Activated CD8-positive, alpha-beta T cell treated with anti-CD3 and anti-CD28 coated beads, Interleukin-2, amount 10 ng/mL, durations not matched to agents 7 days and 5 days (primary cell): ENCODE measurements at regions not wholly inside any gene's neighbourhood (a gene's known extent, or its start where the extent isn't known, plus 50 kb on each side); places are given as distances from the start of the nearest gene placed in this dataset.

Source experiments
- ATAC-seq: fragments of 150-1000 bp; cut with Tn5 transposase; one replicate; pipeline ENCODE4 v1.10.0; 2021; ENCODE audit warnings: moderate library complexity
- CTCF ChIA-PET: fragments of 350-600 bp; sonication (Branson Sonifier 250); formaldehyde crosslinking; loops from one replicate; lab custom pipeline; 2021; ENCODE audit warnings: antibody characterized with exemption; lab: Charles Lee
- POLR2A ChIA-PET: fragments of 350-600 bp; sonication (Branson Sonifier 250); formaldehyde crosslinking; loops from one replicate; lab custom pipeline; 2021; ENCODE audit warnings: antibody characterized with exemption; lab: Charles Lee
- DNase-seq: peaks from one replicate; pipeline ENCODE4 v3.0.0-alpha.2; 2020
- H3K27ac Mint-ChIP-seq: one replicate; pipeline ENCODE4 v1.8.0; 2021; ENCODE audit warnings: mild to moderate bottlenecking, mixed read lengths
- H3K27me3 Mint-ChIP-seq: one replicate; pipeline ENCODE4 v1.8.0; 2021; ENCODE audit warnings: low read depth, mixed read lengths
- H3K36me3 Mint-ChIP-seq: one replicate; pipeline ENCODE4 v1.8.0; 2021; ENCODE audit warnings: low read depth, mixed read lengths
- H3K4me1 Mint-ChIP-seq: one replicate; pipeline ENCODE4 v1.8.0; 2021; ENCODE audit warnings: low read depth, mixed read lengths
- H3K4me3 Mint-ChIP-seq: one replicate; pipeline ENCODE4 v1.8.0; 2021; ENCODE audit warnings: mild to moderate bottlenecking, mixed read lengths
- H3K9me3 Mint-ChIP-seq: one replicate; pipeline ENCODE4 v1.8.0; 2022; ENCODE audit warnings: mixed read lengths; ENCODE audit not compliant: insufficient read depth

DNA sequence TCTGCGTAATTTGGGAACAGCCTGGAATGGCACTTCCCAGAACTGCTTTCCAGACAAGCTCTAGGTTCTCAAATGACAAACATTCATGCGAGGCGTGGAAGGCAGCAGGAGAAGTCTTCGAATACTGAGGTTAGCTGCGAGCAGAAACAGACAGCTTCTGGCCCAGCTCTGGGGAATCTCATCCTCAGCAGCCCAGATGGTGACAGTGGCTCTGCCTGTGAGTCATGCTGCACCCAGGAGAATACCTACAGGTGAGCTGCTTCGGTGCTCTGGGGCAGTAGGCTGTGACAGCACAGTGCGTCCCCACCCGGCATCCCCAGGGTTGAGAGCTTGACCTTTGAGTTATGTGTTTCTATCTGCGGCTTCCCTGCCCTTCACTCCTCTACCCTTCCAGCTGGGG lies 258.6 kb downstream of the KLF13 start:
- Mint-ChIP-seq H3K9me3 (no peaks in the 10 kb centered on the region), H3K27ac (no peak overlapping the region), H3K27me3 (no peaks in the 10 kb centered on the region), H3K4me3 (no peak overlapping the region), H3K4me1 (no peaks in the 10 kb centered on the region), H3K36me3 (no peaks in the 10 kb centered on the region)
- DNase-seq (no peak), ATAC-seq (no peak)
- CTCF ChIA-PET, result no interaction called here
- POLR2A ChIA-PET, result no interaction called here

DNA sequence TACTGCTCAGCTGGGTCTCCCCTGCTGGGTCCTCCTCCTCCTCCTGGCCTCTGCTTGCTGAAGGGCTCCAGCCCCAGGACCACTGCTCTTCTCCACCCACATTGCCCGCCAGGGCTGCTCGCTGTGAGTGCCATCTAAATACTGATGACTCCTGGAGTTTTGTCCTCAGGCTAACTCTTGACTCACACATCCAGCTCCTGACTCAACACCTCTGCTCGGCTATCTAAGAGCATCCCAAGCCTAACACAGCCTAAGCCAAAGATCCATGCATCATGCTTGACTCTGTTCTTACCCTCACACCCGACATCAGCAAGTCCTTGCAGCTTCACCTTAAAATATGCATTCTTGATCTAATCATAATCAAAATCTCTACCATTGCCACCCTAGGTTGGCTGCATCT lies 260.2 kb downstream of the KLF13 start:
- H3K36me3 Mint-ChIP-seq, result no peaks in the 10 kb centered on the region
- CTCF ChIA-PET, result no interaction called here
- no peak overlapping the region for H3K27ac Mint-ChIP-seq
- DNase-seq (no peak), ATAC-seq (no peak)
- no peaks in the 10 kb centered on the region for H3K4me1 Mint-ChIP-seq
- peaks cover 4% of the 10 kb centered on the region for H3K27me3 Mint-ChIP-seq
- POLR2A ChIA-PET, result no interaction called here
- no peak overlapping the region for H3K4me3 Mint-ChIP-seq
- H3K9me3 Mint-ChIP-seq, result no peaks in the 10 kb centered on the region

DNA sequence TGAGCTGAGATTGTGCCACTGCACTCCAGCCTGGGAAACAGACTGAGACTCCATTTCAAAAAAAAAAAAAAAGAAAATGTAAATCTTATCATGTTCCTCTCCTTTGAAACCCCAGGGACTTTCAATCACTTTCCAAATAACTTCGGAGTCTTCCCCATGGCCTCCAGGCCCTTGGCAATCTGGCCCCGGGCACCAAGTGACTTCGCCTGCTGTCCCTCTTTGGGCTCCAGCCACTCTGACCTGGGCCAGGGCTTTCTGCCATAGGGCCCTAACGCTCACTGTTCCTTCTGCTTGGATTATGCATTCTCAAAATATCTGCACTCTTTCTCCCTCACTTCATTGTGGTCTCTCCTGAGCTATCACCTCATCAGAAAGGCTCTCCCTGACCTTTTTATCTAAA lies 260.9 kb downstream of the KLF13 start:
- Mint-ChIP-seq H3K27me3 (peaks cover 4% of the 10 kb centered on the region), H3K4me3 (no peak overlapping the region), H3K36me3 (no peaks in the 10 kb centered on the region), H3K4me1 (no peaks in the 10 kb centered on the region), H3K27ac (no peak overlapping the region), H3K9me3 (no peaks in the 10 kb centered on the region)
- POLR2A ChIA-PET, result no interaction called here
- CTCF ChIA-PET, result no interaction called here
- no peak for DNase-seq
- ATAC-seq, result no peak

DNA sequence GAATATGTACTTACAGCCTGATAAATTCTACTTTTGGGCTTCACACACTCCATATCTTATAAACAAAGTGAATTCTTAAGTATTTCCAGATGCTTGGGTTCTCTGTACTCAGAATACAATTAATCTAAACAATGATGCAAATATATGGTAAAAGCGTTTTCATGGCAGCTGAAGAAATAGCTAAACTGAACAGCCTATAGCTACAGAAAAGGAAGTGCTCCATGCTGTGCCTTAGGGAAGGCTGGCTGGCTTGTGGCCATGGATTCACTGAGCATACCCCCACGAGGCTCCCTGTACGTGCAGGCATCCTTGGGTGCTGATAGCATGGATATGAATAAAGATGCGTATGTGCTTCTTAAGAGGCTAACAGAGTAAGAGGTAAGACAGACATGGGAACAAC lies 264.0 kb downstream of the KLF13 start:
- Mint-ChIP-seq H3K4me1 (no peaks in the 10 kb centered on the region), H3K27ac (no peak overlapping the region), H3K36me3 (no peaks in the 10 kb centered on the region), H3K9me3 (no peaks in the 10 kb centered on the region), H3K27me3 (peaks cover 4% of the 10 kb centered on the region), H3K4me3 (no peak overlapping the region)
- CTCF ChIA-PET, result no interaction called here
- no peak for ATAC-seq
- no peak for DNase-seq
- POLR2A ChIA-PET, result no interaction called here

DNA sequence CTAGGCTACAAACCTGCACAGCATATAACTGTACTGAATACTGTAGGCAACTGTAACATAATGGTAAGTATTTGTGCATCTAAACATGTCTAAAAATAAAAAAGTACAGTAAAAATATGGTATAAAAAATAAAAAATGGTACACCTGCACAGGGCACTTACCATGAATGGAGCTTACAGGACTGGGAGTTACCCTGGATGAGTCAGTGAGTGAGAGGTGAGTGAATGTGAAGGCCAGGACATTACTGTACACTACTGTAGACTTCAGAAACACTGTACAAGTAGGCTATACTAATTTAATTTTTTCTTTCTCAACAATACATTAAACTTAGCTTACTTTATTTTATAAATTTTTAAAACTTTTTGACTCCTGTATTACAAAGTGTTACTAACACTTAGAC lies 265.3 kb downstream of the KLF13 start:
- H3K27ac Mint-ChIP-seq, result no peak overlapping the region
- no peak overlapping the region for H3K4me3 Mint-ChIP-seq
- no peaks in the 10 kb centered on the region for H3K9me3 Mint-ChIP-seq
- ATAC-seq (no peak), DNase-seq (no peak)
- ChIA-PET POLR2A (no interaction called here), CTCF (no interaction called here)
- H3K36me3 Mint-ChIP-seq, result no peaks in the 10 kb centered on the region
- peaks cover 4% of the 10 kb centered on the region for H3K27me3 Mint-ChIP-seq
- no peaks in the 10 kb centered on the region for H3K4me1 Mint-ChIP-seq

DNA sequence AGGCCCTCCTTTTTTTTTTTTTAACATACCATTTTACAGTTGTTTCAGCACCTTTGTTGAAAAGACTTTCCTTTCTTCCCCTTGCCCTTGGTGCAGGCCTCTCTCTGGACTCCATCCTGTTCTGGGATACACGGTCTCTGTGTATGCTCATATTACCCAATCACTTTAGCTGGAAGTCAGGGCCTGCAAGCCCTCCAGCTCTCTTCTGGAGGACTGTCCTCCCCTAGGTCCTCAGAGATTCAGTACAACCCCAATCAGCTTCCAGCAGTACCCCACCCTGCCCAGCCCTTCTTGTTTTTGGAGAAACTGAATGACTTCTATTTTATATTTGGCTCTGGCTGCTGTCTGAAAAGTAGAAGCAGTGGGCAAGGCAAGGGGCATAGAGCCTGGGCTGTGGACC lies 270.8 kb downstream of the KLF13 start:
- no peak overlapping the region for H3K27ac Mint-ChIP-seq
- CTCF ChIA-PET, result no interaction called here
- POLR2A ChIA-PET, result no interaction called here

DNA sequence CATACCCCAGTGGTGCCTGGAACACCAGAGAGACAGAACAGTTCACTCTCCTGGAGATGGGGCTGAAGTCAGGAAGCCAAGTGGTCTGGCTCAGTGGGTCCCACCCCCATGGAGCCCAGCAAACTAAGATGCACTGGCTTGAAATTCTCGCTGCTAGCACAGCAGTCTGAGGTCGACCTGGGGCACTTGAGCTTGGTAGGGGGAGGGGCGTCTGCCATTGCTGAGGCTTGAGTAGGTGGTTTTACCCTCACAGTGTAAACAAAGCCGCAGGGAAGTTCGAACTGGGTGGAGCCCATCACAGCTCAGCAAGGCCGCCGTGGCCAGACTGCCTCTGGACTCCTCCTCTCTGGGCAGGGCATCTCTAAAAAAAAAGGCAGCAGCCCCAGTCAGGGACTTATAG lies 272.0 kb downstream of the KLF13 start:
- Mint-ChIP-seq H3K4me1 (no peaks in the 10 kb centered on the region), H3K27me3 (peaks cover 11% of the 10 kb centered on the region), H3K27ac (no peak overlapping the region), H3K9me3 (no peaks in the 10 kb centered on the region), H3K36me3 (no peaks in the 10 kb centered on the region), H3K4me3 (no peak overlapping the region)
- ATAC-seq (no peak), DNase-seq (no peak)
- ChIA-PET CTCF (no interaction called here), POLR2A (no interaction called here)

More for the DNA sequence above, 270.8 kb downstream of the KLF13 start:
- Mint-ChIP-seq H3K36me3 (no peaks in the 10 kb centered on the region), H3K4me1 (no peaks in the 10 kb centered on the region), H3K9me3 (no peaks in the 10 kb centered on the region), H3K4me3 (no peak overlapping the region), H3K27me3 (peaks cover 11% of the 10 kb centered on the region)
- ATAC-seq, result no peak
- DNase-seq, result no peak

DNA sequence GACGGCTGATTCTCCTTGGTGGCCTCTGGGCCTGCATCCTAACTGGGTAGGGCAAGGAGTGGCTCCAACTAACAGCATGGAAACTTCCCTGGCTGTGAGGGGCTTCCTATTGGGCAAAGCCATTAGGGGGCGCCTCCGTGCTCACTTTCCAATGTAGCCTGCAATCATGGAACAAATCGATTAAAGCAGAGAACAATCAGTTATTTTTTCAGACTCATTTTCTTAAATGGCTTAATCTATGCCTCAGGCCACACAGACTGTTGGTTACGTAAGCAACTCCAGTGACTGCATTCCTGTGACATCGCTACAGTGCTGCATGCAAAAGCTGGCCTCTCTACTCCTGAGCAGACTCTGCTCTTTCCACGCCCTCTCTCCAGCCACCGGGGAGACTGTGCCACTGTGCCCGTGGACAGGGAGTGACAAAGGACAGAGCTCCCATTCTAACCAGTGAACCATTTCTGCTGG lies 278.9 kb downstream of the KLF13 start:
- ChIA-PET CTCF (no interaction called here), POLR2A (no interaction called here)
- H3K36me3 Mint-ChIP-seq, result no peaks in the 10 kb centered on the region
- H3K4me1 Mint-ChIP-seq, result no peaks in the 10 kb centered on the region
- no peak overlapping the region for H3K4me3 Mint-ChIP-seq
- no peak for ATAC-seq
- H3K27me3 Mint-ChIP-seq, result peaks cover 19% of the 10 kb centered on the region
- DNase-seq, result no peak
- H3K9me3 Mint-ChIP-seq, result no peaks in the 10 kb centered on the region
- H3K27ac Mint-ChIP-seq, result no peak overlapping the region

DNA sequence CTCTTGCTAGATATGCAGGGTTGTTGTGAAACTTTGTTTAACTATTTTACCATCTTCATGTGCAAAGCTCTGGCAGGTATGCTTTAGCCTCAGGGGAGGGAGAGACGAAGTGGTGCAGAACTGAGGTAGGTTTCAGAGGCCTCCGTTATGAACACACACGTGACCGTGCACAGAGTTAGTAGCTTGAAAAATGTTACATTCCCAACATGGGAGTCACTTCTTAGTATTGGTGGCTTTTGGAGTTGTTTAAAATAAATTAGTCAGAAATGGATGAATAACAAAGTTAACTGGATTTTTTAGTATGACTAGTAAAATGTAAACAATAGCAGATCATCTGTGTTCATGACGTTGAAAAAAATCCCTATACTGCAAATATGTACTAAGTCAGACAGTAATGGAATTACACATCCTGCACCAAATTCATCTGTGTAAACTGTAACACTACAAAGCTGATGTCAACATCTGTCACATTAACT lies 279.6 kb downstream of the KLF13 start:
- Mint-ChIP-seq H3K4me1 (no peaks in the 10 kb centered on the region), H3K36me3 (no peaks in the 10 kb centered on the region), H3K27ac (no peak overlapping the region), H3K27me3 (peaks cover 17% of the 10 kb centered on the region), H3K9me3 (no peaks in the 10 kb centered on the region), H3K4me3 (no peak overlapping the region)
- DNase-seq, result no peak
- ATAC-seq, result no peak
- CTCF ChIA-PET, result no interaction called here
- POLR2A ChIA-PET, result no interaction called here

DNA sequence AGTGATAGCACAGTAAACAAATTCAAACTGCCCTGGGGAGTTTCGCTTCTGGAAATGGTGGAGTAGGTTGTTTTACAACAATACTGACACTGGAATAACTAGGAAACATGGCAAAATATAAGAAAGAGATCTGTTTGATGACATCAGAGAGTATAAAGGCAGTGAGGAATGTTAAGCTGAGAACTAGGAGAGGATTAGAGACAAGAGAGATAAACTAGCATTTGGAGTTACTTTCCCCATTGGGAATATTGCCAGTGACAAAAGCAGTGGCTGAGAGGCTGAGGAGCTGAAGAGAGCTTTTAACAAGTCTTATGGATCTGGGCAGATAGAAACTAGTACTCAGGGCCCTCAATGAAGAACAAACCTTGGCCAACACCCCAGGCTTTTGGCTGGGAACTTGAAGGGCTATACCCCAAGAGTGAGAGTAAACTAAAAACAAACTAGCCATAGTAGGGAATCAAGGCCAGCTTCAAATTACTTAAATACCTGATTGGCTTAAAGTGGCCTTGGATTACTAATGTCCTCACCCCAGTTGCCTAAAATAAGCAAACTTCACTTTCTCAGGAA lies 280.4 kb downstream of the KLF13 start:
- Mint-ChIP-seq H3K4me3 (no peak overlapping the region), H3K9me3 (no peaks in the 10 kb centered on the region), H3K36me3 (no peaks in the 10 kb centered on the region), H3K27me3 (peaks cover 15% of the 10 kb centered on the region), H3K4me1 (no peaks in the 10 kb centered on the region), H3K27ac (no peak overlapping the region)
- CTCF ChIA-PET, result no interaction called here
- DNase-seq (no peak), ATAC-seq (no peak)
- POLR2A ChIA-PET, result no interaction called here

DNA sequence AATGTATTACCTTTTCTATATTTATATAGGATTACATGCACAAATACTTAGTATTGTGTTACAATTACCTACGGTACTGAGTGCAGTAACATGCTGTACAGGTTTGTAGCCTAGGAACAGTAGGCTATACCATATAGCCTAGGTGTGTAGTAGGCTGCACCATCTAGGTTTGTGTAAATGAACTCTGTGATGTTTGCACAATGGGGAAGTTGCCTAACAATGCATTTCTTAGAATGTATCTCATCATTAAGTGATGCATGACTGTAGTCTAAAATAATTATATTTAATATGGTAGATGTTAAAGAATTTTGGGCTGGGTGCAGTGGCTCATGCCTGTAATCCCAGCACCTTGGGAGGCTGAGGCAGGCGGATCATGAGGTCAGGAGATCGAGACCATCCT lies 281.0 kb downstream of the KLF13 start:
- no peaks in the 10 kb centered on the region for H3K4me1 Mint-ChIP-seq
- H3K9me3 Mint-ChIP-seq, result no peaks in the 10 kb centered on the region
- ATAC-seq (no peak), DNase-seq (no peak)
- H3K27me3 Mint-ChIP-seq, result peaks cover 13% of the 10 kb centered on the region
- no peaks in the 10 kb centered on the region for H3K36me3 Mint-ChIP-seq
- CTCF ChIA-PET, result no interaction called here
- no peak overlapping the region for H3K4me3 Mint-ChIP-seq
- H3K27ac Mint-ChIP-seq, result no peak overlapping the region
- POLR2A ChIA-PET, result no interaction called here

DNA sequence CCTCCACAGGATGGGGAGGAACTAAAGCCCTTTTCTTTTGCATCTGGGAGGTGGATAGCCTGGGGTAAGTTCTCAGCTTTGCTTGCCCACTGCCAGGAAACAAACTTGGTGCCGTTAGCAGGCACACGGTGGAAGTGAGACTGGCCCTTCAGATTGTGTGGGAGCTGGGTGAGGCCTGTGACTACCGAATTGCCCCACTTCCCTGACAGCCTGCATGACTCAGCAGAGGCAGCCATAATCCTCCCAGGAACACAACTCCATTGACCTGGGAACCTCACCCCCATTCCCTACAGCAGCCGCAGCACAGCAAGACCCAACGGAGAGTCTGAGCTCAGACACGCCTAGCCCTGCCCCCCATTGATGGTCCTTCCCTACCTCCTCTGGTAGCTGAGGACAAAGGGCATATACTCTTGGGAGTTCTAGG lies 282.6 kb downstream of the KLF13 start:
- Mint-ChIP-seq H3K4me1 (no peaks in the 10 kb centered on the region), H3K36me3 (no peaks in the 10 kb centered on the region), H3K9me3 (no peaks in the 10 kb centered on the region), H3K27ac (no peak overlapping the region), H3K4me3 (no peak overlapping the region), H3K27me3 (peaks cover 16% of the 10 kb centered on the region)
- ChIA-PET POLR2A (no interaction called here), CTCF (no interaction called here)
- DNase-seq (no peak), ATAC-seq (no peak)

DNA sequence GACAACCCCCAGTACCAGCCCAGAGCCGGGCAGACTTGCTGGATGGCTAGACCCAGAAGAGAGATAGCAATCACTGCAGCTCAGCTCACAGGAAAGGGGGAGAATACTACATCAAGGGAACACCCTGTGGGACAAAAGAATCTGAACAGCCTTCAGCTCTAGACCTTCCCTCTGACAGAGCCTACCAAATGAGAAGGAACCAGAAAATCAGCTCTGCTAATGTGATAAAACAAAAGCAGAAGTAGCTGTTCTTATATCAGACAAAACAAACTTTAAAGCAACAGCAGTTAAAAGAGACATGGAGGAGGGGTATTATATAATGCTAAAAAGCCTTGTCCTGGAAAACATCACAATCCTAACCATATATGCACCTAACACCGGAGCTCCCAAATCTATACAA lies 283.3 kb downstream of the KLF13 start:
- Mint-ChIP-seq H3K4me1 (no peaks in the 10 kb centered on the region), H3K4me3 (no peak overlapping the region), H3K36me3 (no peaks in the 10 kb centered on the region), H3K9me3 (no peaks in the 10 kb centered on the region), H3K27me3 (peaks cover 16% of the 10 kb centered on the region), H3K27ac (no peak overlapping the region)
- CTCF ChIA-PET, result no interaction called here
- DNase-seq, result no peak
- ATAC-seq, result no peak
- POLR2A ChIA-PET, result no interaction called here
